ENCODE measurements at regions not wholly inside any gene's neighbourhood (a gene's known extent, or its start where the extent isn't known, plus 50 kb on each side); places are given as distances from the start of the nearest gene placed in this dataset.
A peak's percentile ranks its signal among the peaks of the same experiment; 100 is the strongest.

DNA sequence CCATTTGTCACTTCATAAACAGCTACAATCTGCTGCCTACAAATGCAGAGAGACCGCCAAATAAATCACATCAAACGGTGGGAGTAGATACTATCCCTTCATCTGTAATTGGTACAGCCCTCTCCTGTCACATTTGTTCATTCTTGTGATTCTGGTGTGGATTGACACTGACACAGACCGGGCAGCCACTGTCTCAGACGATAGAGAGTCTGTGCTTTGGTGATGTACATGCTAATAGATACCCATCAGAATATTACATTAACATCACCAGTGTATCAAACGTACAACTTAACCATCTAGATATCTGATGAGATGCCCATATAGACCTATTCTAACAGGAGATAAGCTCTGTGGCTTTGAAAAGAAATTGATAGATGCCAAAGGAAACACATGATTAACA lies 419.7 kb upstream of the ZEB2 start:
- Histone ChIP-seq H3K4me3 (no peak overlapping the region), H3K9me3 (no peaks in the 10 kb centered on the region), H3K4me1 (ENCODE audit: low read depth) (peaks cover 18% of the 10 kb centered on the region), H3K36me3 (ENCODE audit: low read depth) (no peaks in the 10 kb centered on the region)
- intact Hi-C loops (cut with DNase I, micrococcal nuclease) = no loop called here
- TF ChIP-seq, protein P1, sequence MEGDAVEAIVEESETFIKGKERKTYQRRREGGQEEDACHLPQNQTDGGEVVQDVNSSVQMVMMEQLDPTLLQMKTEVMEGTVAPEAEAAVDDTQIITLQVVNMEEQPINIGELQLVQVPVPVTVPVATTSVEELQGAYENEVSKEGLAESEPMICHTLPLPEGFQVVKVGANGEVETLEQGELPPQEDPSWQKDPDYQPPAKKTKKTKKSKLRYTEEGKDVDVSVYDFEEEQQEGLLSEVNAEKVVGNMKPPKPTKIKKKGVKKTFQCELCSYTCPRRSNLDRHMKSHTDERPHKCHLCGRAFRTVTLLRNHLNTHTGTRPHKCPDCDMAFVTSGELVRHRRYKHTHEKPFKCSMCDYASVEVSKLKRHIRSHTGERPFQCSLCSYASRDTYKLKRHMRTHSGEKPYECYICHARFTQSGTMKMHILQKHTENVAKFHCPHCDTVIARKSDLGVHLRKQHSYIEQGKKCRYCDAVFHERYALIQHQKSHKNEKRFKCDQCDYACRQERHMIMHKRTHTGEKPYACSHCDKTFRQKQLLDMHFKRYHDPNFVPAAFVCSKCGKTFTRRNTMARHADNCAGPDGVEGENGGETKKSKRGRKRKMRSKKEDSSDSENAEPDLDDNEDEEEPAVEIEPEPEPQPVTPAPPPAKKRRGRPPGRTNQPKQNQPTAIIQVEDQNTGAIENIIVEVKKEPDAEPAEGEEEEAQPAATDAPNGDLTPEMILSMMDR (IDR thresholded peaks at IDR 0.05) = no peak
- DNase-seq = no peak
- ATAC-seq = no peak

DNA sequence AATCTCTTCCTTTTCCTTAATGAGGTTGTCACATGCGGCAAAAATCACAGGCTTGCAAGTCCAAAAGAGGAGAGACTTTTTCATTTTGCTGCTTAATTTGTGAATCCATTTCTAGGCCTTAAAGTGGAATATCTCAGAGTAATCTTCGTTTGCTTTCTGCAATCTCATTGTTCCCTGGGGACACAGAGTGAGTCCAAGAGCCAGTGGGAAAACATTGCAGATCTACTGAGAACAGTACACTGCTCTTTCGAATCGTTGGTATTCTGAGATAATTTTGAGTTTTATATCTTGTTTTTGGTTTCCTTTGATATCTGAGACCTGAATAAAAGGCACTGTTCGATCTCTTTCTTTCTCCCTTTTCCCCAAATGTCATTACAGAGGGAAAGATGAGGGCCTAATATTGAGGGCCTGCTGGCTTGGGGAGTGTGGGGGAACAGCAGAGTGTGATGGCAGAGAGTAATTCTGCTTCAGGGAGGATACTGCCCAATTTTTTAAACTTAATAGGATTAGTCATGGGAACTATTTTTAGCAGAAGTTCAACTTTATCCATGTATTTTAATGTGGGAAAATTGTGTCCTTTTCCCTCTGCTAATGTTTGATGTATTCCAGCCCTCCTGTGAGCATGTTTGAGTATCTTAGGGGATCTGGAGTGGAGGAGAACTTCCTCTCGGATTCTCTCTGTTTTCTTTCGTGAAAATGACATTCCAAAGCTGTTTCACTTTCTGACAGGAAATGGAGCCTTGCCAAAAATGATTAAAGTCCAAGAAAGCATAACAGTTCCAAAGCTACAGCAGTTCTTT lies 418.2 kb upstream of the ZEB2 start:
- TF ChIP-seq, protein P1 (IDR thresholded peaks at IDR 0.05) = no peak
- ATAC-seq = no peak

DNA sequence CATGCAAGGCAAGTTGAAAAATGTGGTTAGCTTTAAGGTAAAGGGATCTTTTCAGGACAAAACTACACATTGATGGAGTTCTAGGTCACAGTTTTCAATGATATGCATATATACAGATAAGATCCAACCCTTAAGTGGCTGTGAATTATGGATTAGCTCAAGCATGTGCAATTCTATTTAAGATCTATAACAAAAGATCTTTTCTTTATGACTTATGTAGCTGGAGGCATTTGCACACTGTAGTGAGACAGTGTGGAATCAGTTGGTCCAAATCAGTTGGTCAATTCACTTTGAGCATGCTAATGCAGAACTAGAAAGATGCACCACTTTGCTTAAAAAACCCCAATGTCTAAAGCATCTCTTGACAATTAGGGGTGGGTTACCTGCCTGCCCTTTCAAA lies 417.1 kb upstream of the ZEB2 start:
- TF ChIP-seq, protein P1 (IDR thresholded peaks at IDR 0.05) = no peak
- no peak for ATAC-seq
- no peaks in the 10 kb centered on the region for H3K9me3 ChIP-seq
- intact Hi-C loops (cut with DNase I, micrococcal nuclease) = no loop called here
- H3K36me3 ChIP-seq (ENCODE audit: low read depth) = no peaks in the 10 kb centered on the region
- H3K4me1 ChIP-seq (ENCODE audit: low read depth) = no peaks in the 10 kb centered on the region
- H3K4me3 ChIP-seq = no peak overlapping the region
- DNase-seq = no peak

More for the DNA sequence above, 418.2 kb upstream of the ZEB2 start:
- intact Hi-C loops (cut with DNase I, micrococcal nuclease) = no loop called here
- peak in 1 of 3 donors; percentile 24 for DNase-seq
- Histone ChIP-seq H3K9me3 (no peaks in the 10 kb centered on the region), H3K4me1 (ENCODE audit: low read depth) (peaks cover 9% of the 10 kb centered on the region), H3K36me3 (ENCODE audit: low read depth) (no peaks in the 10 kb centered on the region), H3K4me3 (no peak overlapping the region)

DNA sequence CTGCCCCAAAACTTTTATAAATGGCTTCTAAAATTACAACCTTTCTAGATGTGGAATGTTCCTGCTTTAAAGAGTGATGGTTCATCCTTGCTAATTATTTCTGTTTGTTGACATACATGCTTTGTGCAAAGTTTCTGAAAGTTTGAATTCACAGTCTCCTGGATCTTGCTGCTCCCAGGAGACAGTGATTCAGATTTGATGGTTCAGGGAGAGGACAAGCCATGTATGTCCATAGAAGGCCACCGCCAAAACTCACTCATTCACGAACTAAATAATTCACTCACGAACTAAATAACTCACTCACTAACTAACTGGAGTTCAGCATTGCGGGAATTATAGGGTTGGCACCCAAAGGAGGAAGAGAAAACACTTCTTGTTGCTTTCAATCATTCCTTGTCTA lies 416.5 kb upstream of the ZEB2 start:
- no peaks in the 10 kb centered on the region for H3K36me3 ChIP-seq (ENCODE audit: low read depth)
- TF ChIP-seq, protein P1 (IDR thresholded peaks at IDR 0.05) = no peak
- no peak for ATAC-seq
- no peaks in the 10 kb centered on the region for H3K9me3 ChIP-seq
- DNase-seq = no peak
- intact Hi-C loops (cut with DNase I, micrococcal nuclease) = no loop called here
- no peak overlapping the region for H3K4me3 ChIP-seq
- no peaks in the 10 kb centered on the region for H3K4me1 ChIP-seq (ENCODE audit: low read depth)

DNA sequence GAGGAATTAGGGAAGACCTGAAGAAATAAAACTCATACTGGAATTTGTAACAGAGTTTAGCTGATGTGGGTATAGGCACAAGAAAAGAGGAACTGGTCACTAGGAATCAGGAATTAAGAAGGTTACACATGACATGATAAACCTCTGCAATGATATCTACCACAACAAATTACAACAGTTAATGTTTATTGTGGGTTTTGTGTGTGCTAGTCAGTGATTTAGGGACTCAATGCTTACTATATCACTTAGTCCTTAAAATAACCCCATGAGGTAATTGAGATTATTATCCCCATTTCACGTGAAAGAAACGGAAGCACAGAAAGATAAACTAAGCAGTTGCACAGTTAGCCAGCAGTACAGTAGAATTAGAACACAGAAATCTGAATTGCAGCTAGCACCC lies 415.8 kb upstream of the ZEB2 start:
- Histone ChIP-seq H3K9me3 (no peaks in the 10 kb centered on the region), H3K4me3 (no peak overlapping the region), H3K36me3 (ENCODE audit: low read depth) (no peaks in the 10 kb centered on the region), H3K4me1 (ENCODE audit: low read depth) (no peaks in the 10 kb centered on the region)
- DNase-seq (no peak), ATAC-seq (no peak)
- TF ChIP-seq, protein P1 (IDR thresholded peaks at IDR 0.05) = no peak
- intact Hi-C loops (cut with DNase I, micrococcal nuclease) = no loop called here

Data from mucosa of descending colon (tissue), 3 donors.